NCI-H748 (cell line): ENCODE measurements at regions not wholly inside any gene's neighbourhood (a gene's known extent, or its start where the extent isn't known, plus 50 kb on each side); places are given as distances from the start of the nearest gene placed in this dataset.
A peak's percentile ranks its signal among the peaks of the same experiment; 100 is the strongest.

Experiments used
- DNase-seq: peaks from one replicate; lab custom pipeline; 2025; ENCODE audit not compliant: unreplicated experiment; lab: John Stamatoyannopoulos, UW

- DNase-seq, result no peak
Measured at GRCh38 chr13:76715075-76715474, 171.1 kb downstream of the KCTD12 start.

GRCh38 chr13:76713280-76713679 lies 172.9 kb downstream of the KCTD12 start:
- no peak for DNase-seq

GRCh38 chr13:76711550-76712182 lies 174.5 kb downstream of the KCTD12 start:
- DNase-seq, result no peak

- DNase-seq, result no peak
Measured at GRCh38 chr13:76709851-76710250, 176.4 kb downstream of the KCTD12 start.

GRCh38 chr13:76708138-76708688 lies 178.0 kb downstream of the KCTD12 start:
- no peak for DNase-seq

GRCh38 chr13:76707360-76707759 lies 178.8 kb downstream of the KCTD12 start:
- DNase-seq, result no peak

GRCh38 chr13:76703621-76704288 lies 182.4 kb downstream of the KCTD12 start:
- peak; percentile 3 for DNase-seq

- DNase-seq, result no peak
Measured at GRCh38 chr13:76703216-76703615, 183.0 kb downstream of the KCTD12 start.

- DNase-seq, result no peak
Measured at GRCh38 chr13:76697288-76697687, 188.9 kb downstream of the KCTD12 start.

- DNase-seq, result no peak
Measured at GRCh38 chr13:76696370-76696769, 189.8 kb downstream of the KCTD12 start.

GRCh38 chr13:76693086-76693485 lies 193.1 kb downstream of the KCTD12 start:
- DNase-seq, result no peak

- DNase-seq, result peak; percentile 6
Measured at GRCh38 chr13:76692346-76692745, 193.9 kb downstream of the KCTD12 start.

- DNase-seq, result no peak
Measured at GRCh38 chr13:76690611-76691010, 195.6 kb downstream of the KCTD12 start.

- no peak for DNase-seq
Measured at GRCh38 chr13:76687467-76687866, 198.7 kb downstream of the KCTD12 start.

GRCh38 chr13:76685938-76686337 lies 200.3 kb downstream of the KCTD12 start:
- DNase-seq, result no peak

GRCh38 chr13:76684336-76684735 lies 201.9 kb downstream of the KCTD12 start:
- no peak for DNase-seq

GRCh38 chr13:76683854-76684253 lies 202.4 kb downstream of the KCTD12 start:
- DNase-seq, result no peak

GRCh38 chr13:76683168-76683567 lies 203.0 kb downstream of the KCTD12 start:
- DNase-seq, result no peak

- DNase-seq, result no peak
Measured at GRCh38 chr13:76680112-76680511, 206.1 kb downstream of the KCTD12 start.

- DNase-seq, result no peak
Measured at GRCh38 chr13:76677043-76677442, 209.2 kb downstream of the KCTD12 start.

- DNase-seq, result no peak
Measured at GRCh38 chr13:76672420-76672819, 213.8 kb downstream of the KCTD12 start.

GRCh38 chr13:76668716-76669115 lies 217.5 kb downstream of the KCTD12 start:
- DNase-seq, result no peak

GRCh38 chr13:76668141-76668540 lies 218.1 kb downstream of the KCTD12 start:
- DNase-seq, result no peak
